HEK293 (cell line): ENCODE measurements at regions not wholly inside any gene's neighbourhood (a gene's known extent, or its start where the extent isn't known, plus 50 kb on each side); places are given as distances from the start of the nearest gene placed in this dataset.

Experiments
- KLF16 ChIP-seq: fragments of 450-650 bp; formaldehyde crosslinking; IDR thresholded peaks from 2 replicates; pipeline ENCODE4 v1.5.1; 2017; ENCODE audit warnings: missing biosample characterization, missing genetic modification characterization
- RBAK ChIP-seq: fragments of 450-650 bp; formaldehyde crosslinking; IDR thresholded peaks from 2 replicates; pipeline ENCODE4 v1.5.1; 2016; ENCODE audit warnings: missing biosample characterization, missing genetic modification characterization
- ZBTB20 ChIP-seq: fragments of 450-650 bp; formaldehyde crosslinking; IDR thresholded peaks from 2 replicates; pipeline ENCODE4 v1.5.1; 2016; ENCODE audit warnings: missing biosample characterization, missing genetic modification characterization
- ZNF391 ChIP-seq: fragments of 450-650 bp; formaldehyde crosslinking; IDR thresholded peaks from 2 replicates; pipeline ENCODE4 v1.5.1; 2016; ENCODE audit warnings: low read depth, missing biosample characterization, missing genetic modification characterization, borderline replicate concordance
- TF ChIP-seq, protein P1 (sequence below): fragments of 450-650 bp; formaldehyde crosslinking; IDR thresholded peaks from 2 replicates; pipeline ENCODE4 v1.5.1; 2016; ENCODE audit warnings: missing biosample characterization, missing genetic modification characterization

DNA sequence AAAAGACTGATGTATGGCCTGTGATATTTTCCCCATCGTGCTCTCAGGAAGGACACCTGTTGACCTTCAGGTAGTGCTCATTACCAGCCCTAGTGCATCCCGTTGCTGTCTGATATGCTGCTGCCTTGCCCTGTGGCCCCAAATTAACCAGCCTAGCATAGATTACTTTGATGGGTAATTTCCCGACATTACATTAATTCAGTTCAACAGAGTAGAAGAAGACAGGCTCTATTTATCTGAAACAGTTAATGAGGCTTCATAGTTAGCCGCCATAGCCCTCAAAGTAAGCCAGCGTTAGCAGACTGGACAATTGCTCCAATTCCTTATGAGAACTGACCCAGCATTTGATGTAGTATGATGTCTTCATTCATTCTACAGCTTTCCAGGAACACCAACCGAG lies 257.6 kb downstream of the OLFM3 start:
- TF ChIP-seq KLF16 (tag by site-specific recombination) (no peak), ZBTB20 (tag by site-specific recombination) (no peak), RBAK (tag by site-specific recombination) (no peak), ZNF391 (tag by site-specific recombination) (no peak)
- TF ChIP-seq, protein P1, sequence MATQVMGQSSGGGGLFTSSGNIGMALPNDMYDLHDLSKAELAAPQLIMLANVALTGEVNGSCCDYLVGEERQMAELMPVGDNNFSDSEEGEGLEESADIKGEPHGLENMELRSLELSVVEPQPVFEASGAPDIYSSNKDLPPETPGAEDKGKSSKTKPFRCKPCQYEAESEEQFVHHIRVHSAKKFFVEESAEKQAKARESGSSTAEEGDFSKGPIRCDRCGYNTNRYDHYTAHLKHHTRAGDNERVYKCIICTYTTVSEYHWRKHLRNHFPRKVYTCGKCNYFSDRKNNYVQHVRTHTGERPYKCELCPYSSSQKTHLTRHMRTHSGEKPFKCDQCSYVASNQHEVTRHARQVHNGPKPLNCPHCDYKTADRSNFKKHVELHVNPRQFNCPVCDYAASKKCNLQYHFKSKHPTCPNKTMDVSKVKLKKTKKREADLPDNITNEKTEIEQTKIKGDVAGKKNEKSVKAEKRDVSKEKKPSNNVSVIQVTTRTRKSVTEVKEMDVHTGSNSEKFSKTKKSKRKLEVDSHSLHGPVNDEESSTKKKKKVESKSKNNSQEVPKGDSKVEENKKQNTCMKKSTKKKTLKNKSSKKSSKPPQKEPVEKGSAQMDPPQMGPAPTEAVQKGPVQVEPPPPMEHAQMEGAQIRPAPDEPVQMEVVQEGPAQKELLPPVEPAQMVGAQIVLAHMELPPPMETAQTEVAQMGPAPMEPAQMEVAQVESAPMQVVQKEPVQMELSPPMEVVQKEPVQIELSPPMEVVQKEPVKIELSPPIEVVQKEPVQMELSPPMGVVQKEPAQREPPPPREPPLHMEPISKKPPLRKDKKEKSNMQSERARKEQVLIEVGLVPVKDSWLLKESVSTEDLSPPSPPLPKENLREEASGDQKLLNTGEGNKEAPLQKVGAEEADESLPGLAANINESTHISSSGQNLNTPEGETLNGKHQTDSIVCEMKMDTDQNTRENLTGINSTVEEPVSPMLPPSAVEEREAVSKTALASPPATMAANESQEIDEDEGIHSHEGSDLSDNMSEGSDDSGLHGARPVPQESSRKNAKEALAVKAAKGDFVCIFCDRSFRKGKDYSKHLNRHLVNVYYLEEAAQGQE = no peak
